ENCODE measurements at regions not wholly inside any gene's neighbourhood (a gene's known extent, or its start where the extent isn't known, plus 50 kb on each side); places are given as distances from the start of the nearest gene placed in this dataset.

DNA sequence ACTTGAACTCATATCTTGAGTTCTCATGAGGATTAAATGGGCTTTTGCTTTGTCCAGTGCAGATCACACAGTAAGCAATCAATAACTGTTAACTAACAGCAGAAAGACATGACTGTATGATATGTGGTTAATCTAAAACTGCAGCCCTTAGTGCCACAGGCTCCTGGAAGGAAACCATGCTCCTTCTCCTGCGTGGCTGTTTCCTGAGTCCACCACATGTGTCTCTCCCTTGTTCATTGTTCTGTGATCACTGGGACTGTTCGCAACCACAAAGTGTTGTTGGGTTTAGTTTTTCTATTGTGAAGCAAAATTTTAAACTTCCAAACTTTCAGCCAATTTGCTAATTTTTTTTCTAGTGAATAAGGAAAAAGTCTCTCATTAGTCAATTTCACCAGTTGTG, 130.9 kb upstream of the PTPRM start:
- Mint-ChIP-seq H3K27me3 (no peaks in the 10 kb centered on the region), H3K27ac (no peak overlapping the region), H3K4me3 (no peak overlapping the region)

GRCh38 chr18:7437870-7438269, 129.2 kb upstream of the PTPRM start:
- no peak overlapping the region for H3K27ac Mint-ChIP-seq

More for the DNA sequence above, 130.9 kb upstream of the PTPRM start:
- H3K36me3 Mint-ChIP-seq, result no peaks in the 10 kb centered on the region
- H3K9me3 Mint-ChIP-seq, result no peaks in the 10 kb centered on the region
- no peak for DNase-seq
- H3K4me1 Mint-ChIP-seq, result no peaks in the 10 kb centered on the region

DNA sequence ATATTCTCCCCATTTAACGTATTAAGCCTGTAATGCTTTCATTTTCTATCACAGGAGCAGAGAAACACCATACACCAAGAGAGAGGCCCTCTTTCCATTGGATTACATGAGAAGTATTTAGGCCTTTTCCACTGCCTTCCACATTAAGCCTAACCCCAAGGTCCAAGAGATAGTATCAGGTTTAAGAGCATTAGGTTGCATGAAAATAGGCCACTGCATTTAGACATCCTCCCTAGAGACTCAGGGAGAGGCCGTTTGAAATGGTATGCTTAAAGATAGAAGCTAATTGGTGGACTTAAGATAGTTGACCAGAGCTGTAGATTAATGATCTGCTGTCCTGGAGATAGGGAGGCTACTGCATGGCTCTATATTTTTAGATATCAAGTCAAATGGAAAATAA, 128.5 kb upstream of the PTPRM start:
- Mint-ChIP-seq H3K36me3 (no peaks in the 10 kb centered on the region), H3K4me3 (no peak overlapping the region), H3K27ac (no peak overlapping the region), H3K27me3 (no peaks in the 10 kb centered on the region), H3K4me1 (no peaks in the 10 kb centered on the region), H3K9me3 (no peaks in the 10 kb centered on the region)
- DNase-seq, result no peak

More at GRCh38 chr18:7437870-7438269, 129.2 kb upstream of the PTPRM start:
- Mint-ChIP-seq H3K4me1 (no peaks in the 10 kb centered on the region), H3K36me3 (no peaks in the 10 kb centered on the region), H3K9me3 (no peaks in the 10 kb centered on the region), H3K27me3 (no peaks in the 10 kb centered on the region), H3K4me3 (no peak overlapping the region)
- DNase-seq, result no peak

- Mint-ChIP-seq H3K9me3 (no peaks in the 10 kb centered on the region), H3K27ac (no peak overlapping the region), H3K4me1 (no peaks in the 10 kb centered on the region), H3K36me3 (no peaks in the 10 kb centered on the region), H3K27me3 (no peaks in the 10 kb centered on the region), H3K4me3 (no peak overlapping the region)
- no peak for DNase-seq
Measured at GRCh38 chr18:7447318-7448028, 119.6 kb upstream of the PTPRM start.

- peak; percentile 2 for DNase-seq
- no peaks in the 10 kb centered on the region for H3K4me1 Mint-ChIP-seq
- H3K4me3 Mint-ChIP-seq, result no peak overlapping the region
- H3K27me3 Mint-ChIP-seq, result no peaks in the 10 kb centered on the region
- H3K36me3 Mint-ChIP-seq, result no peaks in the 10 kb centered on the region
- no peaks in the 10 kb centered on the region for H3K9me3 Mint-ChIP-seq
- H3K27ac Mint-ChIP-seq, result no peak overlapping the region
Measured at GRCh38 chr18:7452331-7452730, 114.8 kb upstream of the PTPRM start.

DNA sequence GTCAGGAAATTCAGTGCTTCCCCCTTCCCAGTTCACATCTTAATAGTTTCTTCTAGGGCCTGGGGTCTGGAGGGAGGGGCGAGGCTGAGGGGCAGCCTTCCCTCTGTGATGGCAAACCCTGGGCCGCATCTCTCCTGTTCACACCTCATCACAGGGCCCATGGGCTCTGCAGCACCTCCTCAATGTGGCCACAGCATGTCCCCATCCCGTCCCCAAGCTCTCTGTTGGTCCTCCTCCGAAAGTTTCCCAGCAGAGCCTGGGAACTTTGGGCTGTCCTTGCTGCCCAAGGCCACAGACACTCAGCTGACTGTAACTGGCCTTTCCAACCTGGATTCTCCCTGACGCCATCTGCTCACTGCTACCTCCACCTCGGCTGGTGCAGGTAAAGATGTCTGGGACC, 112.7 kb upstream of the PTPRM start:
- Mint-ChIP-seq H3K36me3 (no peaks in the 10 kb centered on the region), H3K4me1 (no peaks in the 10 kb centered on the region), H3K9me3 (no peaks in the 10 kb centered on the region)

DNA sequence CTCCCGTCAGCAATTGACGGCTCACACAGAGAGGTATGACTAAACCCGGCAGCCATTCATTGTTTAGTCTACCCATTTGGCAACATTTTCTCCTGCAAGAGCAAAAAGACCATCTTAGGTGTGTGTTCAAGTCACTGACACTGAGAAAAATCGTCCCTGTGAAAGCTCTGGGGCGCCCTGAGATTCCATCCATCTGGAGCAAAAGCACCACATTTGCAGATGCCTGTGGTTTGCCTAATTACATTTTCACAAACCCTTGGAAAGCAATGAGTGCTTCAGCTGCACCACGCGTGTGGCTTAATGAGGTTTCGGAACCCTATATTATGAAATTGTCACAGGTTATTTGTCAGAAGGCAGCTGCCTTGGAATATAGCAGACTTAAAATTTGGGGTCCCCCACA, 110.7 kb upstream of the PTPRM start:
- no peaks in the 10 kb centered on the region for H3K9me3 Mint-ChIP-seq
- no peak overlapping the region for H3K27ac Mint-ChIP-seq
- no peaks in the 10 kb centered on the region for H3K4me1 Mint-ChIP-seq
- H3K27me3 Mint-ChIP-seq, result no peaks in the 10 kb centered on the region
- H3K36me3 Mint-ChIP-seq, result no peaks in the 10 kb centered on the region
- DNase-seq, result no peak
- H3K4me3 Mint-ChIP-seq, result no peak overlapping the region

More for the DNA sequence above, 112.7 kb upstream of the PTPRM start:
- H3K4me3 Mint-ChIP-seq, result no peak overlapping the region
- no peak overlapping the region for H3K27ac Mint-ChIP-seq
- DNase-seq, result no peak
- H3K27me3 Mint-ChIP-seq, result no peaks in the 10 kb centered on the region

GRCh38 chr18:7457262-7457661, 109.9 kb upstream of the PTPRM start:
- Mint-ChIP-seq H3K36me3 (no peaks in the 10 kb centered on the region), H3K27ac (no peak overlapping the region), H3K9me3 (no peaks in the 10 kb centered on the region), H3K4me1 (no peaks in the 10 kb centered on the region), H3K4me3 (no peak overlapping the region), H3K27me3 (no peaks in the 10 kb centered on the region)
- DNase-seq, result no peak

- Mint-ChIP-seq H3K4me3 (no peak overlapping the region), H3K36me3 (no peaks in the 10 kb centered on the region), H3K27ac (no peak overlapping the region), H3K27me3 (no peaks in the 10 kb centered on the region), H3K4me1 (no peaks in the 10 kb centered on the region), H3K9me3 (no peaks in the 10 kb centered on the region)
- no peak for DNase-seq
Measured at GRCh38 chr18:7458884-7459283, 108.2 kb upstream of the PTPRM start.

GRCh38 chr18:7459851-7460770, 107.0 kb upstream of the PTPRM start:
- Mint-ChIP-seq H3K27me3 (no peaks in the 10 kb centered on the region), H3K36me3 (no peaks in the 10 kb centered on the region), H3K4me1 (no peaks in the 10 kb centered on the region)

GRCh38 chr18:7464245-7464966, 102.7 kb upstream of the PTPRM start:
- Mint-ChIP-seq H3K9me3 (no peaks in the 10 kb centered on the region), H3K27me3 (peaks cover 3% of the 10 kb centered on the region), H3K36me3 (no peaks in the 10 kb centered on the region), H3K27ac (no peak overlapping the region), H3K4me3 (no peak overlapping the region), H3K4me1 (no peaks in the 10 kb centered on the region)
- DNase-seq, result no peak

More at GRCh38 chr18:7459851-7460770, 107.0 kb upstream of the PTPRM start:
- Mint-ChIP-seq H3K27ac (no peak overlapping the region), H3K9me3 (no peaks in the 10 kb centered on the region), H3K4me3 (no peak overlapping the region)
- no peak for DNase-seq

DNA sequence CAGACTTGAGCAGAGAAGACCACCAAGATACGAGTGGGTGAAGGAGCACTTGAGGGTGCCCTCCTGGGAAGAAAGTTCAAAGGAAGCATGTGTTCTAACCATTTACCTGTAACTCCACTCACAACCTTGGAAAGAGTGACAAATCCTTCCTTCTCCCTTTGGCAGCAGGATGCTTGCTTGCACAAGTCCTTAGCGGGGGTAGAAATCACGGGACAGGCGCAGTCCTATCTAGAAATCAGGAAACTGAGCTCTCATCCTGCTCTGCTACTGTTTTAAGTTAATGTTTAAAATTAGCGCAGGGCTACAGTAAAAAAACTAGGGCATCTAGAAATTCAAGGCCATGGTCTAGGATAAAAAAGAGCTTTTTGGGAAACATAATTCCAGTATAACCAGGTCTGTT, 100.9 kb upstream of the PTPRM start:
- Mint-ChIP-seq H3K27me3 (peaks cover 3% of the 10 kb centered on the region), H3K27ac (no peak overlapping the region)

DNA sequence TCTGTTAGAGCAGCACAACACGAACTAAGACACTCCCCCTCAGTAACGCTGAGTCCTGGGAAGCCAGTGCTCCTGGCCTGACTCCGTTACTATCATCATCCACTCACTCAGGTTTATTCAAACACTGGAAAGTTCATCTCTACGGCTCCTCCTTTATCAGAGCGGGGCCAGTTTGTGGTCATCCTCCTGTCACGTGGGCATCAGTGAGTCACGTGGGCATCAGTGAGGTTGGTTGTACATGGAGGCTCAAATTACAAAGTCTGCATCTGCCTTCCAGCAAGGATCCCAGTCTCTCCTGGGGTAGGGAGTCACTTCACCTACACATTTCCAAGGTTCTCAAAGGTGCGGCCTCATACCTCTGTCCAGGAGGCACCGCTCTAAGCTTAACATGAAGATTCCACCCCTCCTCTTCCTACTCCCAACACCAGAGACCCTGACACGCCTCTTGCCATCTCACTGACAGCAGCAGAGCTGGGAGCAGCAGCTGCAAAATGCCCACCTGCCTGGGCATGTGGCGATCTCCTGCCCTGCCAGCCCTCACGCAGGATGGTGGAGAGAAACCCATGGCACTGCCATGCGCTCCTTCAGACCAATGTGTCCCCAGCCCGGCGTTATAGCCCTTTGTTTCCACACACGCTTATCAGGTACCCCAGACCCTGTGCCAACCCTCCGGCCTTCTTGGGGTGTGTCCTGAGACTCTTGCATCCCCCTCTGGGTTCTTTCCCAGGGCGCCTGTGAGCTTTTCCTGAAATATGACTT, 99.2 kb upstream of the PTPRM start:
- DNase-seq, result no peak
- Mint-ChIP-seq H3K4me3 (no peak overlapping the region), H3K9me3 (no peaks in the 10 kb centered on the region), H3K36me3 (no peaks in the 10 kb centered on the region), H3K27ac (no peak overlapping the region), H3K4me1 (no peaks in the 10 kb centered on the region), H3K27me3 (peaks cover 3% of the 10 kb centered on the region)

More for the DNA sequence above, 100.9 kb upstream of the PTPRM start:
- no peak overlapping the region for H3K4me3 Mint-ChIP-seq
- H3K4me1 Mint-ChIP-seq, result no peaks in the 10 kb centered on the region
- no peaks in the 10 kb centered on the region for H3K36me3 Mint-ChIP-seq
- H3K9me3 Mint-ChIP-seq, result no peaks in the 10 kb centered on the region
- no peak for DNase-seq

GRCh38 chr18:7470101-7470500, 97.0 kb upstream of the PTPRM start:
- Mint-ChIP-seq H3K9me3 (no peaks in the 10 kb centered on the region), H3K36me3 (no peaks in the 10 kb centered on the region), H3K27me3 (peaks cover 3% of the 10 kb centered on the region), H3K27ac (no peak overlapping the region), H3K4me1 (no peaks in the 10 kb centered on the region), H3K4me3 (no peak overlapping the region)
- no peak for DNase-seq

Measured in activated naive CD8-positive, alpha-beta T cell treated with anti-CD3 and anti-CD28 coated beads for 36 hours (primary cell).